GM18907 (cell line): ENCODE measurements at regions not wholly inside any gene's neighbourhood (a gene's known extent, or its start where the extent isn't known, plus 50 kb on each side); places are given as distances from the start of the nearest gene placed in this dataset.
"Not testable (repeated sequence)": the region's sequence is repeated elsewhere in the genome, so short reads cannot be mapped to it uniquely, and the experiment has no call there.

Experiments used
- ATAC-seq: cut with Tn5 transposase; IDR thresholded peaks from one replicate; pipeline ENCODE4 v1.9.1; 2021; ENCODE audit warnings: mild to moderate bottlenecking, moderate library complexity; ENCODE audit not compliant: unreplicated experiment

DNA sequence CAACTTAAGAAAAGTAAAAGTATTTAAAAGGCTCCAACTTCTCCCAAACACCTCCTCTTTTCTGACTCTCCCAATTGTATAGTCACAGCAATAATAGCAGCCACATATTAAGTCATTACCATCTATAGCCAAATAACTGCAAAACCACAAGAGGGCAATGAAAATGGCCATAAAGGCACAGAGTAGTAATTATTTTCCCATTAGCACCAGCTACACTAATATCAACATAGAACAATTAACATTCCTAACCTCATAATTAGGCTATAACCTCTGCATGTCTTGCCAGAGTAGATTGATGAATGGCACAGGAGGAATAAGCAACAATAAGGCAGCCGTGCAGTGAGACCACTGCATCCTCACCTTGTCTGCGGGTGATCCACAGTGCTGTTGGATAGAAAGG lies 226.4 kb upstream of the SERP2 start:
- ATAC-seq: no peak

- no peak for ATAC-seq
Observed at GRCh38 chr13:44147648-44148047, 226.0 kb upstream of the SERP2 start.

GRCh38 chr13:44148159-44148914 lies 225.3 kb upstream of the SERP2 start:
- no peak for ATAC-seq

DNA sequence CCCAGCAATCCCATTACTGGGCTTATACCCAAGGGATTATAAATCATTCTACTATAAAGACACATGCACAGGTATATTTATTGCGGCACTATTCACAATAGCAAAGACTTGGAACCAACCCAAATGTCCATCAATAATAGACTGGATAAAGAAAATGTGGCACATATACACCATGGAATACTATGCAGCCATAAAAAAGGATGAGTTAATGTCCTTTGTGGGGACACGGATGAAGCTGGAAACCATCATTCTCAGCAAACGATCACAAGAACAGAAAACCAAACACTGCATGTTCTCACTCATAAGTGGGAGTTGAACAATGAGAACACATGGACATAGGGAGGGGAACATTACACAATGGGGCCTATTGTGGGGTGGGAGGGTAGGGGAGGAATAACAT lies 224.4 kb upstream of the SERP2 start:
- not testable (repeated sequence) for ATAC-seq

- no peak for ATAC-seq
Observed at GRCh38 chr13:44149821-44150220, 223.8 kb upstream of the SERP2 start.

DNA sequence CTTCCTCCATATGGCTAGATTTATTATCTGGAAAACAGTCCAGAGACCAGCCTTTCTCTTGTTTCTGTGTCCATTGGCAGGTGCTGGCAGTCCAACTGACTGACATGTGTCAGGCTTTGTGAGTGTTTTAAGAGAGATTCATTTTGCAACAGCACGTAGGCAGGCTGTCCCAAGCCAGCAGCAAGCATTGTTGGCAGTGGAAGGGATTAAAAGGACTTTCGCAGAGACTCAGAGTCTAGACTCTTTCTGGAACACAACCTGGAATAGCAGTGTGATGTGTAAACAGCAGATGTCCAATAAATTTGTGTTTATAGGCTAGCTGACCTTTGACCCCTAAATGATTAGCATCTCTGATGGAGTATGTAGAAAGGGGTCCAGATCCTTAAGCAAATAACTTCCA lies 222.2 kb upstream of the SERP2 start:
- no peak for ATAC-seq

- ATAC-seq: no peak
Observed at GRCh38 chr13:44153496-44153895, 220.1 kb upstream of the SERP2 start.

DNA sequence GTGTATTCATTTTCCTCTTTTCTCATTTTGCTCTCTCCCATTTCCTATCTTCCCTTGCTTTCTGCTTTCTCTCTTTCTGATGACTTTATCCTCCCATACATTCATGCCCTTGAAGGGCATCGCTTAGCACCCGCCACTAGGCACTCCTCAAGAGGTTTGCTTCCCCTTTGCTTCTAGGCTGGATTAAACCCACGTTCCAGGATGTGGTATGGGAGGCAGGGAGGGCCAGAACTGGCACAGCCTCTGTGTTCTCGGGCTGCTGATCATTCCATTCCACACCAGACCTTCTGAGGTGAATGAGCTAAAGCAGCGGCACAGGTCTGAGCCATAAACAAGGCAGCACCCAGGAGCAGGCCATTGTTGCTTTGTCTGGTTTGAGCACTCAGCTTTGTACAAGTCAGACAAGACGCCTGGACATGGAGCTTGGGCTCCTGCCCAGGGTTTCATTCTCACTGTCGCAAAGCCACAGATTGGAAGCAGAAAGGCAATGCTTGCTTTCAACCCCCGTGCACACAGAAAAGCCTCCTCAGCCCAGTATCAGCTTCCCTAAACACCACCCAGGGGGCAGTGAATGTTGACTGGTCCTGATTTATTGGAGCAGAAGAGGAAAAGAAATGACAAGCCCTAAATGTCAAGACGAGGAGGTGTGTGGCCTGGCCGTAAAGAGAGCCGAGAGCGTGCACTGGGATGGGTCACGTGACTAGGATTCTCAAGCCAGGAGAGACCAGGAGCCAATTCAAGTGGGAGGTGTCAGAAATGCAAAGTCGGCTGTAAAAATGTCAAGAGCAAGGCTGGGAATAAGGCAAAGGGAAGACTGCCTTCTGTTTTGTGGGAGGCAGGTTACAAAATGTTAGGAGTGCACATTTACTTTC lies 218.0 kb upstream of the SERP2 start:
- no peak for ATAC-seq

DNA sequence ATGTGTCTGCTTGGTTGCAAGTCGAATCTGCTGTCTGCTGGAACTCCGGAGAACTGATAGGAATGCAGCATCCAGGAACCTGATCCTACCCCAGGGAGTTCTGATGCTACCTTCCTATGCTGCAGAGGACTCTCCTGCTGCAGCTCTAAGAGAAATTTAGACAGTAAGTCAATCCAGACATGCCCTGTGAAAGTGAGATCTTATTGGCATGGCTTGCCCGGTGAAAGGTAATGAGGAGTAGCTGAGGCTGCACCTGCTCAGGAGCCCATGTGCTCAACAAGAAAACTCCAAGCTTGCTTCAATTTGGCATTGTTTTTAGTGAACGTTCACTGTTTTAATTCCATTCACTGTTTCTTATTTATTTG lies 217.3 kb upstream of the SERP2 start:
- no peak for ATAC-seq

GRCh38 chr13:44157606-44158005 lies 216.0 kb upstream of the SERP2 start:
- ATAC-seq: no peak

- no peak for ATAC-seq
Observed at GRCh38 chr13:44158098-44158521, 215.5 kb upstream of the SERP2 start.

- ATAC-seq: no peak
Observed at GRCh38 chr13:44158881-44159632, 214.6 kb upstream of the SERP2 start.

DNA sequence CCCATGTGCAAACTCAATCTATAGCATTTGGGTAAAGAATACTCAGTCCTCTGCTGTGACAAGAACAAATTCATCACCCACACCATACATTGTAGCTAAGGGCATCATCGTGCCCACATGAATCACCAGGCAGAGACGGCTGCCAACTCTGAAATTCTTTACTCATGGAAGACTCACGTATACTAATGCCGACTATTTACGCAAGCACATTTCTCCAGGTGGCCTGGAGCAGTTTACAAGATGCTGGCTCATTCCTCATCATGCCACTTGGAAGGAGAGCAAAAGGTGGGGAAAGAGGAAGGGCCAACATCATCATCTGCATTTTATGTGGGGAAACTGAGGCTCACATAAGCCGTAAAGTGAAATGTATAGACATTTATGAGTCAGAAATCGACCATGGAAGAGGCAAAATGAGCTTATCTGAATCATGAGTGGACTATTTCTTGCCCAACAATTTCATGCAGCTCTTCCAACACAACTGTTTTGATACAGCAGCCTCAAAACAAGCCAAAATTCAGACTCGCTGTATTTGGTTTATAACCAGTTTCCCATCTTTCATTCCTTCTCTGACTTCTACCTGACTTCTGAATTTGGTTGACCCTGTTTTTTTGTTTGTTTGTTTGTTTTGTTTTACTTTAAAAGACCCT lies 213.9 kb upstream of the SERP2 start:
- no peak for ATAC-seq

GRCh38 chr13:44160591-44161191 lies 212.9 kb upstream of the SERP2 start:
- no peak for ATAC-seq

DNA sequence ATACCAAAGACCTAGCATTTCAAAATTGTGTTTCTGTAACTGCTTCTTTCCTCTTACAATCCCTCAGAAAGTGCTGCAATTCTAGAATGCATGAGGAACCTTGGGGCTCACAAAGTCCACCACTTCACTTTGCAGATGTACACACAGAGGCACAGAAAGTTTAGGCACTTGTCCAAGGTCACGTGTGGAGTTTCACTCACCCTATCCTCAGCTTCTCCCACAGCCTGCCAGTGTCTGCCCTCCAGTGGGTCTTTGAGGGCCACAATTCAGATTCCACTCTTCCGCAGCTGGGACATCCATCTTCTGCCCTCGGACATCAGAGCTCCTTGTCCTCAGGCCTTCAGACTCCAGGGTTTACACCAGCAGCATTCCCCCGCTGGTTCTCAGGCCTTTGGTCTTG lies 210.5 kb upstream of the SERP2 start:
- ATAC-seq: no peak

DNA sequence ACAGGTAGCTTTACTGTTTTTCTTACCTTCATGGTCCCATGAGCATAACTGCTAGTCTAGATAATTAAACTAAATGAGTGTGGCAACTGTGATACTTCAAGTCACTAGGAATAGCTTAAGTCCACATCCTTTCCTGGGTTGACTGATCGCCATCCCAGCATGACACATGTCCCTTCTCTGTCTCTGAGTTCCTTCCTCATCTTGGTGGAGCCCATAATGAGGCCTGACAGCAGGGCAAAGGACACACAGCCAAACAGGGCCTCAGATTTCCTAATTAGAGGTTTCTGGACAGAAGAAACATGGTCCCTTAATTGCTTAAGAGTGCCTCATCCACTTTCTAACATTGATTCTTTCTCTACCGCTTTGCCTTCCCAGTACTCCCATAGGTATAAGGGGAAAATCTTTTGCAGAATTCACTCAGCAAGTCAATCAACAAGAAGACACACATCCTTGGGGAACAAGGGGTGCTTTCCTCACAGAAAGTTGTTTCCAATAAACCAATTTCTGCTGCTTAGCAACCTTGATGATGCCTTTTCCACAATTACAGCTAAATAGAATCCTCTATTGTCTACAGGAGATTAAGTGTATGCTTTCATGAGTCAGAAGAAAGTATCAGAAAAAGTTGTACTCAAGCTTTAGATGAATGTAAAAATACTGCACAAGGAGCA lies 208.3 kb upstream of the SERP2 start:
- ATAC-seq: no peak

DNA sequence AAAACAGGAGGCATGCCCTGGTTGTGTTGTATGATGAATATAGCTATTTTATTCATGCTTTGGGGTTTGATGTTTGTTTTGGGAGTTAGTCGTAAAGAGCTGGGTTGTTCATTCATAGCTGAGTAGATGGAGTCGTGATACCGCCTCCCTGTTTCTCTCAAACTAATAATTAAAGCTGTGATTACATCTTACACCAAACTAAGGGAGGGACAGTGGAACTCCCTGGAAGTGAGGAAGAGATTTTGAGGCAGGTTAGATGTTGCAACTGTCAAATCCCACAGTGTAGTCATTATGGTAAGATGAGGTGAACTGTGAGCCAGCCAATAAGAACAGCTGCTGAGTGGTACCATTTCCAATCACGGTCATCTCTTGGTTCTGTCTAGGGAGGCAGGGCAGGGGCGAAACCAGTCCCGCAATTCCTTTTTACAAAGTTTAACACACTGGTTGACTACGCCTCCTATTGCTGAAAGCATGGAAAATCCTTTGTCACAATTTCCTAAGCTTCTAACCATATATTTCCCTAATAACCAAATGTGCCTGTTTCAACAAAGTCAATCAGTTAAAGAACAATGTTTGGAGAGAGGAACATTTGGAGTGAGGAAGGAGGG lies 207.6 kb upstream of the SERP2 start:
- ATAC-seq: no peak

DNA sequence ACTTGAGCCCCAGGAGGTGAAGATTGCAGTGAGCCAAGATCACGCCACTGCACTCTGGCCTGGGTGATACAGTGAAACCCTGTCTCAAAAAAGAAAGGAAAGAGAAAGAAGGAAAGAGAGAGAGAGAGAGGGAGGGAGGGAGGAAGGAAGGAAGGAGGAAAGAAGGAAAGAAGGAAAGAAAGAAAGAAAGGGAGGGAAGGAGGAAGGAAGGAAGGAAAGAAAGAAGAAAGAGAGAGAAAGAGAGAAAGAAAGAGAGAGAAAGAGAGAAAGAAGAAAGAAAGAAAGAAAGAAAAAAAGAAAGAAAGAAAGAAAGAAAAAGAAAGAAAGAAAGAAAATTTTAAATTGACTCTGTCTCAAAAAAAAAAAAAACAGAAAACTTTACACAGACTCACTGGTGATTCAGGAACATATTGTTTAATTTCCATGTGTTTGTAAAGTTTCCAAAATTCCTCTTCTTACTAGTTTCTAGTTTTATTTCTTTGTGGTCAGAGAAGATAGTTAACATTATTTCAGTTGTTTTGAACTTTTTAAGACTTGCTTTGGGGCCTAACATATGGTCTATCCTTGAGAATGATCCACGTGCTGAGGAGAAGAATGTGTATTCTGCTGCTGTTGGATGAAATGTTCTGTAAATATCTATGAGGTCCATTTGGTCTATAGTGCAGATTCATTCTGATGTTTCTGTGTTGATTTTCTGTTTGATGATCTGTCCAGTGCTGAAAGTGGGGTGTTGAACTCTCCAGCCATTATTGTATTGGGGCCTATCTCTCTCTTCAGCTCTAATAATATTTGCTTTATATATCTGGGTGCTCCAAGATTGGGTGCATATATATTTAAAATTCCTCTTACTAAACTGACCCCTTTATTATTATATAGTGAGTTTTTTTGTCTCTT lies 204.4 kb upstream of the SERP2 start:
- ATAC-seq: no peak

GRCh38 chr13:44170731-44171130 lies 202.9 kb upstream of the SERP2 start:
- ATAC-seq: no peak
